H9 (cell line): ENCODE measurements at regions not wholly inside any gene's neighbourhood (a gene's known extent, or its start where the extent isn't known, plus 50 kb on each side); places are given as distances from the start of the nearest gene placed in this dataset.
A peak's percentile ranks its signal among the peaks of the same experiment; 100 is the strongest.
"Not testable (repeated sequence)": the region's sequence is repeated elsewhere in the genome, so short reads cannot be mapped to it uniquely, and the experiment has no call there.

ENCODE experiments used
- DNase-seq: peaks from one replicate; pipeline ENCODE4 v3.0.0-alpha.2; 2017
- H2AFZ ChIP-seq: one replicate; pipeline ENCODE4 v1.6.1; 2013; ENCODE audit warnings: mild to moderate bottlenecking, low read length, control low read depth, moderate library complexity
- H2AK5ac ChIP-seq: 2 replicates; pipeline ENCODE4 v1.6.1; 2013; ENCODE audit warnings: low read length, control low read depth, mixed read lengths; ENCODE audit not compliant: insufficient read length
- H2BK120ac ChIP-seq: one replicate; pipeline ENCODE4 v1.6.1; 2013; ENCODE audit warnings: low read depth, mild to moderate bottlenecking, low read length, control low read depth, inconsistent platforms; ENCODE audit not compliant: poor library complexity, severe bottlenecking
- H2BK12ac ChIP-seq: 2 replicates; pipeline ENCODE4 v1.6.1; 2013; ENCODE audit warnings: low read length, control low read depth, mixed read lengths, low read depth; ENCODE audit not compliant: insufficient read length
- H2BK15ac ChIP-seq: 2 replicates; pipeline ENCODE4 v1.6.1; 2013; ENCODE audit warnings: low read depth, low read length, control low read depth
- H2BK20ac ChIP-seq: one replicate; pipeline ENCODE4 v1.6.1; 2013; ENCODE audit warnings: low read depth, mild to moderate bottlenecking, low read length, control low read depth, inconsistent platforms; ENCODE audit not compliant: poor library complexity, severe bottlenecking
- H2BK5ac ChIP-seq: 2 replicates; pipeline ENCODE4 v1.6.1; 2013; ENCODE audit warnings: low read length, control low read depth, mixed read lengths; ENCODE audit not compliant: insufficient read length
- H3K14ac ChIP-seq: 2 replicates; pipeline ENCODE4 v1.6.1; 2013; ENCODE audit warnings: low read length, control low read depth; ENCODE audit not compliant: insufficient read depth
- H3K18ac ChIP-seq: 2 replicates; pipeline ENCODE4 v1.6.1; 2013; ENCODE audit warnings: low read depth, mild to moderate bottlenecking, mixed read lengths, low read length, control low read depth; ENCODE audit not compliant: insufficient read length
- H3K23ac ChIP-seq: 2 replicates; pipeline ENCODE4 v1.6.1; 2013; ENCODE audit warnings: low read length, control low read depth, mixed read lengths, low read depth; ENCODE audit not compliant: insufficient read length
- H3K23me2 ChIP-seq: 2 replicates; pipeline ENCODE4 v1.6.1; 2013; ENCODE audit warnings: low read depth, mild to moderate bottlenecking, mixed read lengths, low read length, control low read depth; ENCODE audit not compliant: insufficient read length, poor library complexity, severe bottlenecking
- H3K27ac ChIP-seq: 2 replicates; pipeline ENCODE4 v1.5.1; 2013; ENCODE audit warnings: low read length, control low read depth, mixed read lengths, low read depth; ENCODE audit not compliant: insufficient read length
- H3K27me3 ChIP-seq: 2 replicates; pipeline ENCODE4 v1.6.1; 2013; ENCODE audit warnings: low read length, control low read depth, inconsistent platforms; ENCODE audit not compliant: insufficient read depth
- H3K4ac ChIP-seq: 2 replicates; pipeline ENCODE4 v1.6.1; 2013; ENCODE audit warnings: low read depth, mild to moderate bottlenecking, control low read depth, inconsistent platforms, low read length, moderate library complexity
- H3K4me1 ChIP-seq: 2 replicates; pipeline ENCODE4 v1.6.1; 2013; ENCODE audit warnings: low read length, control low read depth, inconsistent platforms; ENCODE audit not compliant: insufficient read depth
- H3K4me2 ChIP-seq: 2 replicates; pipeline ENCODE4 v1.6.1; 2013; ENCODE audit warnings: low read length, control low read depth, mixed read lengths; ENCODE audit not compliant: insufficient read length, insufficient read depth
- H3K56ac ChIP-seq: 2 replicates; pipeline ENCODE4 v1.6.1; 2013; ENCODE audit warnings: low read depth, mild to moderate bottlenecking, mixed read lengths, low read length, control low read depth; ENCODE audit not compliant: insufficient read length
- H3K79me1 ChIP-seq: 2 replicates; pipeline ENCODE4 v1.6.1; 2013; ENCODE audit warnings: low read depth, mild to moderate bottlenecking, moderate library complexity, low read length, control low read depth, inconsistent platforms; ENCODE audit not compliant: insufficient read depth, poor library complexity, severe bottlenecking
- H3K79me2 ChIP-seq: 2 replicates; pipeline ENCODE4 v1.6.1; 2013; ENCODE audit warnings: low read length, control low read depth, inconsistent platforms; ENCODE audit not compliant: insufficient read depth
- H3K9ac ChIP-seq: 2 replicates; pipeline ENCODE4 v1.6.1; 2013; ENCODE audit warnings: low read length, control low read depth, mixed read lengths; ENCODE audit not compliant: insufficient read length; ENCODE audit errors: extremely low read depth
- H3K9me3 ChIP-seq: one replicate; pipeline ENCODE4 v1.6.1; 2013; ENCODE audit warnings: low read depth, low read length, inconsistent platforms; ENCODE audit not compliant: control insufficient read depth
- H3T11ph ChIP-seq: one replicate; pipeline ENCODE4 v1.6.1; 2013; ENCODE audit warnings: mild to moderate bottlenecking, low read length, control low read depth, inconsistent platforms
- H4K20me1 ChIP-seq: one replicate; pipeline ENCODE4 v1.6.1; 2013; ENCODE audit not compliant: control insufficient read depth, insufficient read length, insufficient read depth
- H4K5ac ChIP-seq: 2 replicates; pipeline ENCODE4 v1.6.1; 2013; ENCODE audit warnings: low read depth, mild to moderate bottlenecking, mixed read lengths, low read length, control low read depth; ENCODE audit not compliant: insufficient read length
- H4K8ac ChIP-seq: replicated peaks from 2 replicates; pipeline ENCODE4 v1.6.1; 2013; ENCODE audit warnings: low read length, control low read depth, mixed read lengths, low read depth; ENCODE audit not compliant: insufficient read length
- H4K91ac ChIP-seq: 2 replicates; pipeline ENCODE4 v1.6.1; 2013; ENCODE audit warnings: low read depth, mild to moderate bottlenecking, moderate library complexity, mixed read lengths, low read length, control low read depth; ENCODE audit not compliant: insufficient read length
- H3K27ac Mint-ChIP-seq, 3 experiments: 2 replicates in 2 of 3; 3 replicates in 1 of 3; pipeline ENCODE4 v1.8.0; 2020 to 2021; ENCODE audit warnings: mixed read lengths in 3 of 3, mild to moderate bottlenecking in 1 of 3, moderate library complexity in 1 of 3
- H3K27me3 Mint-ChIP-seq: 2 replicates; pipeline ENCODE4 v1.8.0; 2021; ENCODE audit warnings: low read depth, mild to moderate bottlenecking, moderate library complexity, mixed read lengths
- H3K36me3 Mint-ChIP-seq, 3 experiments: 2 replicates in 2 of 3; 3 replicates in 1 of 3; pipeline ENCODE4 v1.8.0; 2020 to 2021; ENCODE audit warnings: low read depth in 3 of 3, mixed read lengths in 3 of 3; ENCODE audit not compliant: insufficient read depth in 1 of 3
- H3K4me1 Mint-ChIP-seq, 2 experiments: 2 replicates each; pipeline ENCODE4 v1.8.0; 2020; ENCODE audit warnings: mixed read lengths in 2 of 2
- H3K4me3 Mint-ChIP-seq, 2 experiments: 2 replicates in 1 of 2; 3 replicates in 1 of 2; pipeline ENCODE4 v1.8.0; 2020 to 2021; ENCODE audit warnings: mild to moderate bottlenecking in 2 of 2, mixed read lengths in 2 of 2, moderate library complexity in 1 of 2
- H3K9me3 Mint-ChIP-seq, 2 experiments: 2 replicates in 1 of 2; 3 replicates in 1 of 2; pipeline ENCODE4 v1.8.0; 2020; ENCODE audit warnings: mild to moderate bottlenecking in 2 of 2, mixed read lengths in 2 of 2, moderate library complexity in 1 of 2
- WGBS: extraction: QIAGEN DNeasy Blood & Tissue Kit; methylation state at CpG from one replicate; pipeline ENCODE4 v1.1.7; 2013; ENCODE audit warnings: missing lambda C conversion rate, low lambda C conversion rate, mixed read lengths; ENCODE audit not compliant: insufficient read length; ENCODE audit errors: extremely low coverage; 5-methylcytosine and 5-hydroxymethylcytosine counted together

- peaks cover 4 to 53% of the 10 kb centered on the region in 2 experiments; a peak in 2 of 4 replicates for H3K4me1 Mint-ChIP-seq
- H3K4ac ChIP-seq, H2BK15ac ChIP-seq, H3K27me3 ChIP-seq, H2BK20ac ChIP-seq, H3K18ac ChIP-seq, H2BK5ac ChIP-seq, H3K56ac ChIP-seq, H4K20me1 ChIP-seq, H3K14ac ChIP-seq, H3K9me3 Mint-ChIP-seq, H3T11ph ChIP-seq, H2BK12ac ChIP-seq, H3K23me2 ChIP-seq, H3K9ac ChIP-seq, H3K9me3 ChIP-seq, H2AFZ ChIP-seq, H3K23ac ChIP-seq, H4K91ac ChIP-seq, H3K79me2 ChIP-seq, H3K4me1 ChIP-seq, H3K79me1 ChIP-seq, H2AK5ac ChIP-seq, H3K27me3 Mint-ChIP-seq, H2BK120ac ChIP-seq, H3K4me2 ChIP-seq, H4K8ac ChIP-seq, H4K5ac ChIP-seq: not testable (repeated sequence)
- WGBS, result no CpG with 5 or more reads among the region's 13 CpGs
- peak; percentile 80 for DNase-seq
- H3K4me3 Mint-ChIP-seq, result peak overlapping the region in 1 of 2 experiments; percentile 76; a peak in 2 of 5 replicates
- peak overlapping the region in 2 of 3 experiments; percentile 5 to 45; a peak in 2 of 7 replicates for H3K27ac Mint-ChIP-seq
- peaks cover 0 to 23% (median 0%) of the 10 kb centered on the region in 3 experiments; a peak in 3 of 7 replicates for H3K36me3 Mint-ChIP-seq
- peak overlapping the region; percentile 68 for H3K27ac ChIP-seq
Observed at GRCh38 chr7:125264174-125264856, 334.7 kb upstream of the POT1 start.

GRCh38 chr7:125258876-125259417 is 329.3 kb upstream of the POT1 start:
- not testable (repeated sequence) for H3T11ph ChIP-seq, H3K9me3 ChIP-seq, H4K8ac ChIP-seq, H3K4ac ChIP-seq, H2BK120ac ChIP-seq, H4K5ac ChIP-seq, H3K27me3 ChIP-seq, H3K56ac ChIP-seq, H3K9ac ChIP-seq, H2BK15ac ChIP-seq, H2BK12ac ChIP-seq, H3K23ac ChIP-seq, H2AFZ ChIP-seq, H4K20me1 ChIP-seq, H2AK5ac ChIP-seq, H3K4me2 ChIP-seq, H4K91ac ChIP-seq, H3K18ac ChIP-seq, H3K27me3 Mint-ChIP-seq, H3K79me2 ChIP-seq, H3K27ac ChIP-seq, H2BK20ac ChIP-seq, H3K79me1 ChIP-seq, H3K4me1 ChIP-seq, H3K23me2 ChIP-seq, H3K9me3 Mint-ChIP-seq, H3K14ac ChIP-seq, H2BK5ac ChIP-seq
- no CpG with 5 or more reads among the region's 10 CpGs for WGBS
- peaks cover 41 to 78% of the 10 kb centered on the region in 2 experiments for H3K4me1 Mint-ChIP-seq
- peaks cover 0 to 24% (median 0%) of the 10 kb centered on the region in 3 experiments; a peak in 3 of 7 replicates for H3K36me3 Mint-ChIP-seq
- peak; percentile 63 for DNase-seq
- peak overlapping the region in 1 of 2 experiments; percentile 1; a peak in 2 of 5 replicates for H3K4me3 Mint-ChIP-seq
- H3K27ac Mint-ChIP-seq, result peak overlapping the region in 2 of 3 experiments; percentile 1 to 5; a peak in 2 of 7 replicates
